ENCODE measurements at regions not wholly inside any gene's neighbourhood (a gene's known extent, or its start where the extent isn't known, plus 50 kb on each side); places are given as distances from the start of the nearest gene placed in this dataset.

- no peak overlapping the region for H4K5ac ChIP-seq (ENCODE audit: insufficient read length, low read depth, low read length)
- no peak overlapping the region for H3K4me2 ChIP-seq (ENCODE audit: insufficient read depth in 1 of 2, low read depth in 2 of 2, low read length in 2 of 2)
- H4K91ac ChIP-seq (replicated peaks; ENCODE audit: insufficient read length, low read length) = no peak overlapping the region
- H2AFZ ChIP-seq (ENCODE audit: low read length) = no peak overlapping the region
- H3K4ac ChIP-seq (replicated peaks; ENCODE audit: insufficient read length, low read depth, low read length) = no peak overlapping the region
- DNase-seq (ENCODE audit: low read depth in 1 of 2, low spot score in 2 of 2) (no peak), FAIRE-seq (no peak)
- H3K9ac ChIP-seq (replicated peaks in 1 of 4; ENCODE audit: extremely low read depth in 1 of 4, low read depth in 3 of 4, low read length in 3 of 4) = no peak overlapping the region
- H2BK12ac ChIP-seq (ENCODE audit: low read depth, low read length) = no peak overlapping the region
- no peak overlapping the region for H3K27ac ChIP-seq (ENCODE audit: low read depth, low read length)
- ChIA-PET CTCF (ENCODE audit: partially characterized antibody) (no interaction called here), POLR2A (ENCODE audit: partially characterized antibody) (no interaction called here)
- no peaks in the 10 kb centered on the region for H3K27me3 ChIP-seq (replicated peaks in 1 of 4; ENCODE audit: control insufficient read depth in 3 of 4, extremely low read depth in 1 of 4, insufficient read depth in 3 of 4, low read length in 3 of 4)
- no peaks in the 10 kb centered on the region for H3K23me2 ChIP-seq (ENCODE audit: low read depth, low read length)
- H2BK15ac ChIP-seq (ENCODE audit: low read length) = no peak overlapping the region
- no peak overlapping the region for H3K14ac ChIP-seq (ENCODE audit: insufficient read length)
- no peak overlapping the region for H3K4me3 ChIP-seq (ENCODE audit: extremely low read depth in 1 of 4, insufficient read depth in 2 of 4, low read depth in 3 of 4, low read length in 4 of 4)
- no peak overlapping the region for H2BK5ac ChIP-seq (ENCODE audit: low read depth, low read length)
- H2AK5ac ChIP-seq (ENCODE audit: low read depth, low read length) = no peak overlapping the region
- H2BK120ac ChIP-seq (replicated peaks; ENCODE audit: low read depth, low read length) = no peak overlapping the region
- no peak overlapping the region for H3K23ac ChIP-seq (ENCODE audit: insufficient read length)
- H3K79me1 ChIP-seq (ENCODE audit: low read depth, low read length) = no peaks in the 10 kb centered on the region
- H3K36me3 ChIP-seq (ENCODE audit: control insufficient read depth in 2 of 4, insufficient read depth in 4 of 4, low read length in 3 of 4) = no peaks in the 10 kb centered on the region
- peaks cover 5 to 9% of the 10 kb centered on the region in 2 experiments; a peak in 3 of 4 replicates for H3K9me3 ChIP-seq (ENCODE audit: insufficient read depth in 2 of 2, low read depth in 1 of 2, low read length in 1 of 2)
- WGBS, 2 experiments (ENCODE audit: extremely low coverage in 1 of 2, insufficient coverage in 1 of 2, insufficient read length in 1 of 2, insufficient replicate concordance in 2 of 2, low coverage in 1 of 2, low lambda C conversion rate in 2 of 2, missing lambda C conversion rate in 1 of 2) = 97% methylated on average over 2 of the region's 2 CpGs; no CpG with 5 or more reads in 1 of the 2 experiments
- H3K79me2 ChIP-seq (ENCODE audit: control insufficient read depth in 1 of 2, insufficient read depth in 2 of 2, low read length in 2 of 2) = no peaks in the 10 kb centered on the region
- no peak overlapping the region for H2BK20ac ChIP-seq (ENCODE audit: low read length)
- no peaks in the 10 kb centered on the region for H4K20me1 ChIP-seq (replicated peaks in 1 of 2; ENCODE audit: control insufficient read depth in 1 of 2, insufficient read depth in 2 of 2, low read length in 2 of 2)
- no peak overlapping the region for H3K18ac ChIP-seq (ENCODE audit: extremely low read depth, low read length)
- H4K8ac ChIP-seq (ENCODE audit: extremely low read depth, insufficient read depth, low read length) = no peak overlapping the region
- no peak overlapping the region for H3K56ac ChIP-seq (replicated peaks; ENCODE audit: insufficient read length, low read depth, low read length)
- no peaks in the 10 kb centered on the region for H3K4me1 ChIP-seq (replicated peaks in 1 of 4; ENCODE audit: control insufficient read depth in 3 of 4, insufficient read depth in 4 of 4, low read length in 3 of 4)
- TF ChIP-seq NANOG (IDR thresholded peaks at IDR 0.05; ENCODE audit: insufficient read depth, low read depth, low read length, poor library complexity, severe bottlenecking) (no peak), CHD2 (IDR thresholded peaks at IDR 0.05; ENCODE audit: low read length) (no peak), SP2 (IDR thresholded peaks at IDR 0.05; ENCODE audit: low read length) (no peak)
These were observed 1081.7 kb upstream of the FANCL start for GRCh38 chr2:59322870-59323269.
